GM18868 (cell line): ENCODE measurements at regions not wholly inside any gene's neighbourhood (a gene's known extent, or its start where the extent isn't known, plus 50 kb on each side); places are given as distances from the start of the nearest gene placed in this dataset.

Experiments used
- ATAC-seq: cut with Tn5 transposase; IDR thresholded peaks from one replicate; pipeline ENCODE4 v1.9.1; 2021; ENCODE audit warnings: mild to moderate bottlenecking, moderate library complexity; ENCODE audit not compliant: unreplicated experiment

DNA sequence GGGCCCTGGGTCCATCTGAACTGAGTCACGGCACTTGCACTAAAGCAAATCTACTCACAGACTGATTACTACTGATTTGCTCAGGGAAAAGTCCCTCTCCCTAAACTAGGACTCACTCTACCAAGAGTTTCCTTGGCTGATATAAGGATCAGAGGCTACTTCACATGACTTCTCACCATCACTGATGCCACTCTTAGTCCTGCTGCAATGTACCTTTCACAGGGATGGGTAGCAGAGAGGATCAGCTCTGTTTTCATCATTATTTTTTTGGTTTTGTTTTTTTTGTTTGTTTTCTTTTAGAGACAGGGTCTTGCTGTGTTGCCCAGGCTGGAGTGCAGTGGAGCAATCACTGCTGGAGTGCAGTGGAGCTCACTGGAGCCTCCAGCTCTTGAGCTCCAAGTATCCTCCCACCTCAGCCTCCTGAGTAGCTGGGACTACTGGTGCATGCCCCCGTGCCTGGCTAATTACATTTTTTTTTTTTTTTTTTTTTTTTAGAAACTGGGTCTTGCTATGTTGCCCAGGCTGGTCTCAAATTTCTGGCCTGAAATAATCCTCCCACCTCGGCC lies 200.6 kb downstream of the JCAD start:
- no peak for ATAC-seq

DNA sequence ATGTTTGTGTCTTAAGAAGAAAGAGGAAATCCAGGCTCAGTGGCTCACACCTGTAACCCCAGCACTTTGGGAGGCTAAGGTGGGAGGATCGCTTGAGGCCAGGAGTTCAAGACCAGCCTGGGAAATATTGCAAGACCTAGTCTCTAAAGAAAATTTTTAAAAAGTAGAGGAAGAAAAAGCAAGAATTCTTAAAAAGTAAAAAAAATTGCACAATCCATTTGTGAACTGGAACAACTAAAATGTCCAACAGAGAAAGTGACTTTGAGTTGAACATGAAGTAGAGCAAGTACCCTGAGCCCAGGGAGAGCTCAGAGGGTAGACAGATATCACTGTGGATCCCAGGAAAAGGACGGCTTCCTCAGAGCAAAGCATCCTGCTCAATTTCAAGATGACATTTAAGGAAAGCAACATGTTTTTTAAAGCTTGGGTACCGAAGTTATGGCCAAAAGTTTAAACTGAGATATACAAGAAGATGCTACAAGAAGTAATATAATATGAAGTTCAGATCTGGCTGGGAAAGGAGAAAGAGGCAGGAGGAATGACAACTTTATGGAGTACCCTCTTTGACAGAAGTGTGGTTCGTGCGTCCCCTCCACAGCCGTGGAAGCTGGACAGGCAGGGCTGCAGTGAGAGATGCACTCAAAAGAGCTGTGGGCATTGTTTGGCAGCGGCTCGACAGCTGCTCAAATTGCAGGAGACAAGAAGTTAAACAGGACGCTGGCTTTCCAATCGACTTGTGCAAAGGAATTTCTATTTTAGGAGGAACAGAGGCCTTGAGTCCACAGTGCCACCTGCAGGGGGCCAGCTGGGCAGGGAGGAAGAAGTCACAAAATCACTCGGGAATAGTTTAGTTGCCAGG lies 201.3 kb downstream of the JCAD start:
- no peak for ATAC-seq

DNA sequence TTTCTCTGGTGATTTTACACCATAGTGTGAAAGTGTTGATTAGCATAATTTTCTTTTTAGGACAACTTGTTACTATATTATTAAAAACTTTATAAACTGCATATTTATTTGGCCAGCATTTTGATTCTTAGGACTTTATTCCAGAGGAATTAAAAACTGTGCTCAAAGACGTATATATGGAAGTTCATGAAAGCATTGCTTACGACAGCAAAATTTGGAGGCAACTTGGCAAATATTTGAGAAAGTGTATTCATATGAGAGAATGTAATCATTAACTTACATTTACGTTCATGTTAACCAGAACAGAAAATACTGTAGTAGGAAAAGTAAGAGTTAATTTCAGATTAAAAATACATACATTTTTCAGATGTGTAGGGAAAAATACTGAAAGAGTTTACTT lies 203.1 kb downstream of the JCAD start:
- ATAC-seq, result no peak

DNA sequence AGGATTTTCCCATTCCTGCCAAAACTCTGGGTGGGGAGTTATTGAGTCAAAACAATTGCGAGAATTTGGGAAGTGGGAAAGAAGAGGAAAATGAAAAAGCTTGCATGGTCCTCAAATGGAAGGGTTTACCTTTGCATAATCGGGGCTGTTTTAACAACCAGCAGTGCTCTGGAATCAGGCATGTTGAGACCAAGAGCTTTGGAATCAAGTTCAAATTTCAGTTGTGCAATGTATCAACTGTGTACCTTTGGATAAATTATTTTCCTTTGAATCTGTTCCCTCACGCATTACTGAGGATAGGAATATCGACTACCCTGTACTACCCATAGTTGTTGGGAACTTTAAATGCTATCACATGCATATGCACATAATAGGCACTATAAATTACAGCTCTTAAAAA lies 205.5 kb downstream of the JCAD start:
- no peak for ATAC-seq

DNA sequence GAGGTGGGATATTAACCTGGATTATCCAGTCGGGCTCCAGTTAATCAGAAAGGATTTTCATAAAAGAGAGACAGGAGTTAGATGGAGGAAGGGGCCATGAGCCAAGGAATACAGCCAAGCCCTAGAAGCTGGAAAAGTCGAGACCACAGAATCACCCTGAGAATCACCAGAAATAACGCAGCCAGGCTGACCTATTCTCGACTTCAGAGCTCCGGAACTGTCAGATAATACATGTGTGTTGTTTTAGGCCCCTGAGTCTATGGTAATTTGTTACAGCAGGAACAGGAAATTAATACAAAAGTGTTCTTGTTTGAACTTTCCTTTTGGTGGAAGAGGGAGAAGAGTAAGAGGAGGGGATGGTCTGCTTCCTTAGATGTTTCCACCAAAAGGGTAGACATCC lies 208.1 kb downstream of the JCAD start:
- no peak for ATAC-seq

DNA sequence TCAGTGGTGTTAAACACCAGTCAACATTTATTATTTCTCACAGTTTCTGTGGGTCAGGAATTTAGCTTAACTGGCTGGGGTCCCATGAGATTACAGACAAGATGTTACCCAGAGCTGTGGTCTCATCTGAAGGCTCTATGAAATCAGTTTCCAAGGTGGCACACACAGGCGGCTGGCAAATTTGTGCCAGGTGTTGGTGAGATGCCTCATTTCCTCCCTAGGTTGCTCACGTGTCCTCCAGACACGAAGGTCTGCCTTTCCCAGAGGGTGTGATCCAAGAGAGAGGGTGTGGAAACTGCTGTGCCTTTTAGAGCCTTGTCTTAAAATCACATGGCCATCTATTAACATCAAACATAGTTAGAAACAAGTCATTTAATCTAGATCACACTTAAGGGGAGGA lies 209.0 kb downstream of the JCAD start:
- no peak for ATAC-seq

DNA sequence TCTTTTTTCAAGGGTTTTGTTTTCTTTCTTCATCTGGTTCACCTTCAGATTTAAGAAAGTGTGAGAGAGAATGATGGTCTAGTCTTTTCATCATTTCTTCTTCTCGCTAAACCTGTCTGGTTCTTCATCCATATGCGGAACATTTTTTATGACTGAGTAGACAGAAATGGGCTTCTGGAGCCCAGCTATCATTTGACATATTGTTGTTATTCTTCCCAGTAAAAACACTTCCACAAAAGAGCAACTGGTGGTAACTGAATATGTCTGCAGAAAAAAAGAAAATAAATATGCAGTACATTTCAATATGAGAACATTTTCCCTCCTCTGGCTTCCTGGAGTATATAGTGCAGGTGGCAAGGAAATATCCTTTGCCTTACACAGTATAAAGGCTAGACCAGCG lies 209.5 kb downstream of the JCAD start:
- ATAC-seq, result no peak

DNA sequence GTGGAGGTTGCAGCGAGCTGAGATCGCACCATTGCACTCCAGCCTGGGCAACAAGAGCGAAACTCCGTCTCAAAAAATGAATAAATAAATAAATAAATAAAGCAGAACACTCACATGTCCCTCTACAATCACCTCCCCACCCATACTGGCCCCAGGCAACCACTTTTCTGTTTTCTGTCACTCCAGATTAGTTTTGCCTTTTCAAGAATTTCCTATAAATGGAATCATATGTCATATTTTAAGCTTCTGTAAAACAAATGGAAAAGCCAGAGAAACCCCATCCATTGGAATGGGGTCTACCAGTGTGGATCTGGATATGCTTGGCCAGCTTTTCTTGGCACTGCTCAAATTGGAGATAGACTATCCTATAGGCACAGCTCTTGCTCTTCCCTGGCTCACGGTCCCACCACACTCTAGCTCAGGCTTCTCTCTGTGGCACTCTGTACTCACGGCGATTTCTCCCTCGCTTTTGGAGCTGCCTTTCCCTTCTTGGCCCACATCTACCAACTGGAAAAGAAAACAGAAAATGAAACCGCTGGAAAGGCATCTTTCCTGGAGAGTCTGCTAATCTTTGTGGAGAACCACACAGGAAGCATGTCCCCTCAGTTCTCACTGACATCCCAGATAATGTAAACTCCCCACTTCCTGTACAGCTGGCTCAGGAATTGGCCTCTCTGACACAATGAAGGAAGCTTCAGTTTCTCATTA lies 210.1 kb downstream of the JCAD start:
- ATAC-seq, result no peak

DNA sequence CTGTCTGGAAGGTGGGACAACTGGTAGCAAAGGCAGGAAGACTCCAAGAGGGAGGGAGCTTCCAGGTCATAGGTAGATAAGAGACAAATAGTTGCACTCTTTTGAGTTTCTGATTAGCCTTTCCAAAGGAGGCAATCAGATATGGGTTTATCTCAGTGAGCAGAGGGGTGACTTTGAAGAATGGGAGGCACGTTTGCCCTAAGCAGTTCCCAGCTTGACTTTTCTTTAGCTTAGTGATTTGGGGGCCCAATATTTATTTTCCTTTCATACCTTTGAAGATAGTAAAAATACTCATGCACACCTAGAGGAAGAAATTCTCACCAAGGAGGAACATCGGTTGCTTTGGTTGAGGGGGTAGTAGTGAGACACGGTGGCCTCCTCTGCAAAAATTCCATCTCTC lies 212.1 kb upstream of the SVIL start:
- no peak for ATAC-seq

DNA sequence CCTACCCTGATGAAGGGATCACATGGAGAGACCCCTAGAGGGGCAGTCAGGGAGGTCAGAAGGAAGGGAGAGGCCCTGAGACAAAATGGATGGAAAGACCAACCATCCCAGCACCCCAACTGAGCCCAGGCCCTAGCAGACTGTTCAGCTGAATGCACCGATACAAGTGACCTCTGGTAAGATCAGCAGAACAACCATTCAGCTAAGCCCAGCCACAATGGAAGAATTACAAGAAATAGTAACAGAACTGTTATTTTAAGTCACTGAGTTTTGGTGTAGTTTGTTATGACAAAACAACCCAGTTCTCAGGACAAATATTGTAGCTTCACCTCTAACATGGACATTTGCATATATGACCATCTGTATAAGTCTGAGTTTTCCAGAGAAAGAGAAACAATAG lies 210.4 kb upstream of the SVIL start:
- no peak for ATAC-seq

DNA sequence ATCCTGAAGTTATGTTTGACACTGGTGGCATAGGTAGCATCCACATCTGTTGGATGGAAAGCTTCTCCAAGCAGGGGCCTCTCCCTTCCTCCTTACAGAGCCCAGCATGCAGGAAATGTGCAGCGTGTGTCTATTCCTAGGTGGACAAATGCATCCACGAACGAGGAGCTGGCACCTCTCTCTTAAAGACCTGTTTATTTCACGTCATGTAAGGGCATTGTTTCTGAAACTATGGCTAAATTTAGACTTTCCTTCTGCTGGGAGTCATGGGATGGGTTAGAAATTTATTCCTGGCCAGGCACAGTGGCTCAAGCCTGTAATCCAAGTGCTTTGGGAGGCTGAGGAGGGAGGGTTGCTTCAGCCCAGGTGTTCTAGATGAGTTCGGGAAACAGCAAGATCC lies 208.4 kb upstream of the SVIL start:
- no peak for ATAC-seq

DNA sequence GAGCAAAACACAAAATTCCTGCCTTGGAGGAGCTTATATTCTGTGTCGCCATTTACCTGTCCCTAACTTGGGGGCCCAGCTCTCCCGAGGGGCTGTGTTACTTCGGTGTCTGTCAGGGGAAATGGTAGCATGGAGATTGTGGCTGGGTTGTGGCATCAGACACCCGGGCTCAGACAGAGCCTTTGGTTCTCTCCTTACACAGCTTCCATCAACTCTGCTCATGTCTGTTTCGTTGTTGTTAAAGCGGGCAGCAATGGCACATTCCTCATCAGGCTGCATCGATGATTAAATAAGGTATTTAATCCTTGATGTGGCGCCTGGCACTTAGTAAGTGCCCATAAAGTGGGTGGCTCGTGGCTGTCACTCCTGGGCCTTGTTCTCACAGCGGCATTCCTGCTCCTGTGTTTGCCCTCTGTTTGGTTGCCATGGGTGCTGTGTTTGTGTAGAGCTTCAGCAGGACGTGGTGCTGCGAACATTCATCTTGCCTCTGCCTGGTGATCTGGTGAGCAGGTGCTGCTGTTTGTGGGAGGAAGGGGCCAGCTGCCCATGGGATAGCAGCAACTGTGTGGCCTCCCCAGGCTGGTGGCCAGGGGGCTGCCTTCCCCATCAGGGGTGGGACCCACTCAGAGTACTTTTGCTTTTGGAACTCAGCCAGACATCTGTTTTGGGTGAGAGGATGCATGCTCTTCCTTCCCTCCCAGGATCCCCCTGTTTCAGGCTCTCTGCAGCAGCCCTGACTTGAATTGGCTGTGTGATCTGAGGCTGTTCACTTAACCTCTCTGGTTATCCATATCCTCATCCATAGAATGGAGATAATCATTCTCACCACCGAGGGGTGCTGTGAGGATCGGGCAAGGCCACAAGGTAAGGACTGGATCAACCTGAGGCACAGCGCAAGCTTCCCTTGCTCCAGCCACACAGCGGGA lies 207.2 kb upstream of the SVIL start:
- ATAC-seq, result no peak

DNA sequence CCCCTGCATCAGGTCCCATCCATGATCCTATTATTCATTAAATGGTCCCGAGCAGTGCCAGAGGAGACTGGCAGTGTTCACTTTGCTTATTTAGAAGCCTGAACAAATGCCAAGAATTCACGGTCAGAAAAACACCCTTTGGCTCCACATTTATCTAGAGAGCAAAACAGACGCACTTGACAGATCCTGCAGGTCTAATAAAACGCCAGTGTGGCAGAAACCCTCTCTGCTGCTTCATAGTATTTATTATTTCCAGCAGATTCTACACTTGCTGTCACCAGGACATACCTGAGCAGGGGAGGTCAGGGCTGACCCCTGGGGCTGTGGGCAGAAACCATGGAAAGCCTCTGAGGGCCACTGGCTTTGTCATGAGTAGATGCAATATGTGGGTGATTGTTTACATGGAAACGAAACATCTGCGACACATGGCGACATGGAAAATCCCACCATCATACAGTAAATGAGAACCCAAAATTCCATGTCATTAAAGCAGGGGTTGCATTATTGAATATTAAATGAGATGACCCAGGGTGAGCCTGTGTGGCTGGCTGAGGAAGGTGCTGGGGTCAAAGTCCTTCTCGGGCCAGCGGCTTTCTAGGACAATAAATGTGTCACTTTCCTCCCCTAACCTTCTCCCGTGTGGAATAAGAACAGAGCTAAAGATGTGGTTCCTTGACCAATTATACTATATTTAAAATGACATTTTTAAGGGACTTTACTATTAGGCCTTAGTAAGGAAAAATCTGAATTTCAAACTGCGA lies 205.9 kb upstream of the SVIL start:
- ATAC-seq, result no peak

DNA sequence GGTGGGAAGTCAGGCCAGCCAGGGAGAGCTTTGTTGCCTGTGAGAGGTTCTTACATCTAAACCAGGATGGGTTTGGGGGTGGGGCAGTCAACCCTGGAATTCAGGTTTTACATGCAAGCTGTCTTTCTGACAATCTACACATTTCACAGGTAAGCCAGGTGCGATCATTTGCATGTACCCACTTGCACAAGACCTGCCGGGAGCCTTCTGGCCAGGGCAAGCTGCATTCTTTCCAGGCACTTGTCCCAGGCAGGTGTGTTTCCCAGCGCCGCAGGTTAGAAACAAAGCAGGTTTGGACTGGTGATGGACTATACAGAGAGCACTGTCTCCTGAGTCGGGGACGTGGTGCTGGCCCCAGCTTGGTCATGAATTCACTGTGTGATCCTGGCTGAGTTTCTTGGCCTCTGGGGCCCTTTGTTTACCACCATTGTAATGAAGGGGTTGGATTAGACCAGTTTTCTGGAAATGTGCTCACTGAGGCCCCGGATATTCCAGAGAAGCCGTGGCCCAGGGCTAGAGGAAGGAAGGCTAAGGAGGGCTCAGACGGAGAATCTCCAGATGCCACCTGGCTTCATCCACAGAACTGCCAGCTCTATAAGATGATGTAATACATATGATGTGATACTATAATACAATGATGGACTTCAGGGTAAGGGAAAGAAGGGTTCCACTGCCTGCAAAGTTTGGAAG lies 205.2 kb upstream of the SVIL start:
- ATAC-seq, result no peak

DNA sequence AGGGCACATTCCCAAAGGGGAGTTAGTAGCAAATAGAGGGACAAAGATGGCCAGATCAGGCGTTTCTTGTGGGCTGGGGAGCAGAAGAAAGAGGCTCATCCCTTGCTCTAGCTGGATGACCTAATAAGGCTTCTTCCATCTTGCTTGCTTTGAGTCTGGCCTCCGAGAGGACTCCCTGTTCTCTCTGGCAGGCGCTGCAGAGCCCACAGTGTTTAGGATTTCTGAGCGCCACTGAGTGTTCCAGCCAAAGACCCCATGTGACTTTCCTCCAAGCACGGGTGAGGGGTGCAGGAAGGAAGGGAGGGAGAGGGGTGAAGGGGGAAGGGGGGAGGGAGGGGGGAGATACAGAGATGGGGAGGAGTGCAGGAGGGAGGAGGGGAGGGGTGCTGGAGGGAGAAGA lies 203.8 kb upstream of the SVIL start:
- ATAC-seq, result no peak

DNA sequence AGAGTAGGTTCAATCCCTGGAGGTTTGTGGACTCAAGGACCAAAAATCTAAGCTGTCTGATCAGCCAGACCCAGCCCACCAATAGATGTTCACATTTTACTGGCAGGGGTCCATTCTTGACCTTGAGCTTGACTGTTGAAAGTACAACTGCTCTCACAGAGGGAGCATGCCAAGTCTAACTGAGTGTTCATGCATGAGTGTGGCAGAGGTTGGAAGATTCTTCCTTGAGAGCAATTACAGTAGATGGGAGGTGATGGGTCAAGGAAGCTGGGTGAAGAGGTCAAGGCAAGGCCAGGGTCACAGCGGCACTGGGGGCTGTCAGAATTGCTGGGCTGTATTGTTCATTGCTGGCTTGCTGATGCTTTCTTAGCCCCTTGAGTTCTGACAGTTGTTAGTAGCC lies 202.8 kb upstream of the SVIL start:
- ATAC-seq, result no peak

DNA sequence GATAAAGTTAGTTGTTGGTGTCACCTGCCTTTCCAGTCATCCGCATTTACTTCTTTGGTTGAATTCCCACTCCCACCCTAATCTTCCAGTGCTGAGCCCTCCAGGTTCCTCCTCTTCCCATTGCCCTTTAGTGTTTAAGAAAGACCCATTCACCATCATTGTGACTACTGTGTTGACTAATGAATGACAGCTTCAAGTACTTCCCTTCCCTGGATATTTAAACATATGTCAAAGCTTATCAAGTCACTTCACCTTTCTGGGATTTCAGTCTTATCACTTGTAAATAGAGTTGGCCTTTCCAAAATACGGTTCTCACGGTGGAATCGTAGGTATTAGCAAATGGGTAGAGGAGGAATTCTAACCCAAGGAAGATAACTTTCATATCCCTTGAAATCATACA lies 201.6 kb upstream of the SVIL start:
- ATAC-seq, result no peak

DNA sequence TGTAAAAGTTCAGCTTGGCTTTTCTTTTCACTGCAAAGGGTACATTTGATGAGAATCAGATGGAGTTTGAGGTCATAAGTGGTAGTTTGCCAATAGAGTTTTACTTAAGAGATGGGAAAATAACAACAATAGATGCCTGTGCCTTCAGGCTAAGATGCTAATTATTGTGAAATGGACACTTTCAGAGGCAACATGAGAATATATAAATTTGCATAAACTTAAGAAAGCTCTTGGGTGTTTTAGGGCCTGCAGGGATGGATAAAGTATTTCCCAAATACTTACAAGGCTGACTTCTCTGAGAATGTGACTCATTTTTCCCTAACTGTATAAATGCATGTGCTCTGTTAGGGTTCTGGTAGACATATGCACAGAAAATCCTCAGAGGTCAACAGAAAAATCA lies 200.3 kb upstream of the SVIL start:
- ATAC-seq, result no peak

DNA sequence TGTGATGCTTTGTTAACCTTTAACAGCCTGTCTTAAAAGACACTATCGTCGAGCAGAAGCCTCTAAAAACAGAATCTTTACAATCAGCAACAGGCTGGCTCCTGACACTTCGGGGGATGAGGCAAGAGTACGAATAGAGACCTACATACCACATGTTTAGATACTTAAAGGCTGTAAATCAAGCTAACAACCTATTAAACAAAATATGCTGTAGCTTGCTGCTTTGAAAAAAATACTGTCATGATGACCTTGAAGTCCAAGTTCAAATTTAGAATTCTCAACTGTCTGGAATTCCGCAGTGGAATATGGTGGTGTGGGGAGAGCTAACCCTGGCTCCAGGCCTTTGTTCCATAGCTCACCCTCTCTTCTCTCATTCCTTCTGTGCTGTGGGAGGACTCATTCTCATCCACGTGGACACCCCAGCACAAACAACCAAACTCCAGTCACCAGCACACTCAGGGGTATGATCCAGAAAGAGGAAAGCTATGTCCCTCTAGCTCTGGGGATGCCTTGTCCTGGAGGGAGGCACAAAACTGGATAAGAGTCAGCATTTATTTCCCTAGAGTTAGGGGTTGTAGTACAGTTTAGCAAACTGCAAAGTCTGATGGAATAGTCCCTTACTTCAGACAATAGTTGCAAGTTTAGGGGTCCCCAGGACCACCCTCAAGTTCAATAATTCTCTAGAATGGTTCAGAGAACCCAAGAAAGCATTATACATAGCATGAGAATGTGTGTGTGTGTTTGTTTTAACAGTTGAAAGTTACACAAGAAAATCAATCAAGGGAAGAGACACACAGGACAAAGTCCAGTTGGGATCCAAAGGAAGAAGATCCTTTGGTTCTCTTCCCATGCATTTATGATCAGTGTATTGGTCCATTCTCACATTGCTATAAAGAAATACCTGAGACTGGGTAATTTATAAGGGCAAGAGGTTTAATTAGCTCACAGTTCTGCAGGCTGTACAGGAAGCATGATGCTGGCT lies 196.1 kb upstream of the SVIL start:
- ATAC-seq, result no peak
